ENCODE measurements at regions not wholly inside any gene's neighbourhood (a gene's known extent, or its start where the extent isn't known, plus 50 kb on each side); places are given as distances from the start of the nearest gene placed in this dataset.

GRCh38 chr1:175808573-175808972, 65.2 kb upstream of the TNR start:
- no peak overlapping the region for H3K4me3 ChIP-seq (ENCODE audit: low read length)
- TF ChIP-seq CTCF (conservative IDR thresholded peaks at IDR 0.05; ENCODE audit: low read depth, low read length) = no peak
- DNase-seq (ENCODE audit: low read depth) = no peak

GRCh38 chr1:175804561-175804960, 61.2 kb upstream of the TNR start:
- no peak for DNase-seq (ENCODE audit: low read depth)
- TF ChIP-seq CTCF (conservative IDR thresholded peaks at IDR 0.05; ENCODE audit: low read depth, low read length) = no peak
- no peak overlapping the region for H3K4me3 ChIP-seq (ENCODE audit: low read length)

GRCh38 chr1:175803413-175803812, 60.0 kb upstream of the TNR start:
- TF ChIP-seq CTCF (conservative IDR thresholded peaks at IDR 0.05; ENCODE audit: low read depth, low read length) = no peak
- no peak for DNase-seq (ENCODE audit: low read depth)
- H3K4me3 ChIP-seq (ENCODE audit: low read length) = no peak overlapping the region

GRCh38 chr1:175802407-175803123, 59.2 kb upstream of the TNR start:
- H3K4me3 ChIP-seq (ENCODE audit: low read length) = no peak overlapping the region
- DNase-seq (ENCODE audit: low read depth) = no peak
- TF ChIP-seq CTCF (conservative IDR thresholded peaks at IDR 0.05; ENCODE audit: low read depth, low read length) = no peak

GRCh38 chr1:175801979-175802378, 58.6 kb upstream of the TNR start:
- H3K4me3 ChIP-seq (ENCODE audit: low read length) = no peak overlapping the region
- no peak for TF ChIP-seq CTCF (conservative IDR thresholded peaks at IDR 0.05; ENCODE audit: low read depth, low read length)

GRCh38 chr1:175797576-175797975, 54.2 kb upstream of the TNR start:
- DNase-seq (ENCODE audit: low read depth) = no peak
- TF ChIP-seq CTCF (conservative IDR thresholded peaks at IDR 0.05; ENCODE audit: low read depth, low read length) = no peak
- H3K4me3 ChIP-seq (ENCODE audit: low read length) = no peak overlapping the region

More at GRCh38 chr1:175801979-175802378, 58.6 kb upstream of the TNR start:
- no peak for DNase-seq (ENCODE audit: low read depth)

GRCh38 chr1:175794586-175794985, 51.2 kb upstream of the TNR start:
- H3K4me3 ChIP-seq (ENCODE audit: low read length) = no peak overlapping the region
- no peak for TF ChIP-seq CTCF (conservative IDR thresholded peaks at IDR 0.05; ENCODE audit: low read depth, low read length)
- no peak for DNase-seq (ENCODE audit: low read depth)
